T1000 (cell line): ENCODE measurements at regions not wholly inside any gene's neighbourhood (a gene's known extent, or its start where the extent isn't known, plus 50 kb on each side); places are given as distances from the start of the nearest gene placed in this dataset.

Experiments used
- DNase-seq: peaks from one replicate; lab custom pipeline; 2025; ENCODE audit warnings: mixed read lengths; lab: John Stamatoyannopoulos, UW

- DNase-seq = no peak
Observed at GRCh38 chr20:22226849-22227700, 357.3 kb downstream of the FOXA2 start.

GRCh38 chr20:22223236-22223635 is 361.1 kb downstream of the FOXA2 start:
- no peak for DNase-seq

GRCh38 chr20:22217712-22218352 is 366.5 kb downstream of the FOXA2 start:
- DNase-seq = no peak

DNA sequence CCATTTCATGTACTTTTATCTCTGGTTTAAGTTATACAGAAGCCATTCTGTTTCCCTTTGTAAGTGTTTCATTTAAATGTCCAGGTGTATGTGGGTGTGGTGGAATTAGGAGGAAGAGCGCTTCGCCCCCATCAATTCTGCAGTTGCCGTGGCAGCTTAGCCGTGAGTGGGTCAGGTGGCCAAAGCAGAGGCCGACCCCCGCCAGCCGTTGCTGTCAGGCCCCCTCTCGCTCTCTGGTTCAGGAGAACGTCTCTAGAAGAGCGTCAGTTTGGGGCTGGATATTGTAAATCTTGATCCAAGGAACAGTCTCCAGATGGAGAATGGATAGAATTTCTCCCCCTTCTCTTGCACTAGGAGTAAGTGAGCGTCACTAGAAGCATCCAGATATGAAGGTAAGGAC is 367.4 kb downstream of the FOXA2 start:
- DNase-seq = no peak

DNA sequence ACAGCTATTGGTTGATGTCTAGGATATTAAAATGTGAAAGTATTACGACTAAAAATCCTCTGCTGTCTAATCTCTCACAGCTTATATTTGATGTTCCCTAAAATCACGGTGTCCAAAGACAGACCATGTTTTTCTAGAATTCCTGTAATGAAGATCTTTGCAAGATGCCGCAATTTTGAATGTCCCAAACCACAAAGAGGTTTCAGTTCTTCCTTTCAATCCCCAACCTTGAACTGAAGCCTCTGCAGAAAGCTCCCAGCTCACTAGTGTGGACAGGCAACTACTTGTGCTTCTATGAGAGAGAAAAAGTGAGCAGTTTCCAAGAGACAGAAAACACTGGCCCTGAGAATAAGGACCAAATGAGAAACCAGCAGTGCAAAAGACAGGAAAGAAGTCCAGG is 370.1 kb downstream of the FOXA2 start:
- no peak for DNase-seq

GRCh38 chr20:22213271-22213670 is 371.1 kb downstream of the FOXA2 start:
- no peak for DNase-seq

DNA sequence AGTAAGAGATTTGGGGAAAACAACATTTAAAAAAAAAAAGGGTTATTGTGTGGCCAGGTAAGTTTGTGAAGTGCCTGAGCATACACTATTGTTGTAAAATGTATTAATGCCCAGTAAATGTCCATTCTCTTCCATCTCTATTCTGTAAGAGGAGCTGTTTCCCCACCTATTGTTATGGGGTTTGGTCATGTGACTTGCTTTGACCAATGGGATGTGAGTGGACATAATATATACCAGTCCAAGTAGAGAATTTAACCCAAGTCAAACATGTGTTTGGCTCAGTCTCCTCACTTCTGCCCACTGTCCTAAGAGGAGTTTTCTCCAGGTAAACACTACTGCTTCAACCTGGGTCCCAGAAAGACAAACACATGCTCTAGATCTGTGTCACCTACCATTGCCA is 377.1 kb downstream of the FOXA2 start:
- no peak for DNase-seq

DNA sequence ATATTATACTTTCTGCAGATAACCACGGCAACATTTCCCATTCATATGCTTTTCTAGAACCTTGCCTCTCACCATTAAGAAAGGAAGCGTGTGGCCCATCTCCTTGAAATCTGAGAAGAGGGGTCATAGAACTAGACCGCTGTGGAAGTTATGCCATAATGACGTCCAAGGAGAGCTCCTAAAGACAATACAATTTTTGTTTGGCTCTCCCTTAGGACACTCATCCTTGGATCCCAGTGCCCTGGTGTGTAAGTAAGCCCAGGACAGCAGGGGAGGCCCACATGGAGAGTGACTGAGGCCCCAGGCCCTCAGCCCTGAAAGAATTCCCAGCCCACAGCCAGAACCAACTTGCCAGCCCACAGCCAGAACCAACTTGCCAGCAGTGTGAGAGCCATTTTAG is 379.6 kb downstream of the FOXA2 start:
- no peak for DNase-seq

DNA sequence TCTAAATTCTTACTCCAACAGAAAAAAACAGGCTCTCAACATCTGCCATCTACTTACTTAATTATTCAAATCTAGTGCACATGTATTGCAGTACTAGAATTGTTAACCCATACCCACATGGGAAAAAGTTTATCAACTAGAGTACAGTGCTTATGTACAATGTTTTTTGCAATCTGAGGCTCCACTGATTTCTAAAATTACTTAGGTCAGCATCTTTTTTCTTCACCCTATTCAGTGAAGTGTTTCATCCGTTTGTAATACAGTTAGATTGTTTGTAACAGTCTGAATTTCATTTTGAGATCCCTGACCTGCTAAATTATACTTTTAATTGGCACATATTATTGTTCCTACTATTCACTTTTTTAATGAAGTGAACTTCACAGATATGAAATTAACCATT is 402.2 kb downstream of the FOXA2 start:
- no peak for DNase-seq

DNA sequence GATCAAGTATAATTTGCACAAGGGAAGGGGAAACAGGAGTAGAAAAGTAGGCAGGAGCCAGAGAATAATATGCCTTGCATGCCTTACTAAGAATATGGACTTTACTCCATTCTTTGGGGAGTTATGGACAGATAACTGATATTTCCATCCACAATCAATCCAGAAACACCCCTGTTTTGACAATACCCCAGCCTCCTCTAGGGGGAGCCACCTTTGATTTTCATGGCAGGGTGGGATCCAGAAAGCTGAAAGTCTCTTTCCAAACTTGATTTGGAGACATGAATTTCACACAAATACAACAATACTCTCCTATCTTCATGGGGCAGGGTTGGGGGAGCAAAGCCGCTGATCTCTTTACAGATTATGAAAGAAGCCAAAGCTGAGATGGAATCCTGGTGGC is 404.1 kb downstream of the FOXA2 start:
- no peak for DNase-seq

DNA sequence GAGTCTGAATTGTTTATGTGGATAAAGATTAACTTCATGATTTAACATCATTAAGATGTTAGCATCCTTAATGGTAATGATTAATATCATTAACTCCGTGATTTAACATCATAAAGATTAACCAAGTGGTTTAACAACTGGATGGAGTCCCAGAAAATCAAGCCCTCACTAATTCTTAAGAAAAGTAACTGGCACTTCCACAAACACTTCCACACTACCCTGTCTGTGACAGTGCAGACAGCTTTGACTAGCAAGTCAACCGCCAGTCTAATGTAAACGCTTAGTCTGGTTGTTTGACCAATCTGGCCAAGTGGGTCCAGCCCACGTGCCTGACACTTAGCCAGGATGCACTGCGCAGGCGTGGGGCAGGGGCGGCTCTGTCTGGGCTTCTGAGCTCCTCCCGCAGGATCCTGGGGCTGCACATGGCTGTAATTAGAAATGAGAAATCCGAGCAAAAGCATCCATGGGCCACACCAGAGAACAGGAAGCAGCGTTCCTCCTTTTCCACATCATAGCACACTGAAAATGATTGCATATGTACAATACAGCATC is 424.2 kb downstream of the FOXA2 start:
- no peak for DNase-seq

- DNase-seq = no peak
Observed at GRCh38 chr20:22159276-22159675, 425.1 kb downstream of the FOXA2 start.

GRCh38 chr20:22127587-22127986 is 422.1 kb downstream of the PAX1 start:
- DNase-seq = no peak

- DNase-seq = no peak
Observed at GRCh38 chr20:22106308-22106938, 401.0 kb downstream of the PAX1 start.

DNA sequence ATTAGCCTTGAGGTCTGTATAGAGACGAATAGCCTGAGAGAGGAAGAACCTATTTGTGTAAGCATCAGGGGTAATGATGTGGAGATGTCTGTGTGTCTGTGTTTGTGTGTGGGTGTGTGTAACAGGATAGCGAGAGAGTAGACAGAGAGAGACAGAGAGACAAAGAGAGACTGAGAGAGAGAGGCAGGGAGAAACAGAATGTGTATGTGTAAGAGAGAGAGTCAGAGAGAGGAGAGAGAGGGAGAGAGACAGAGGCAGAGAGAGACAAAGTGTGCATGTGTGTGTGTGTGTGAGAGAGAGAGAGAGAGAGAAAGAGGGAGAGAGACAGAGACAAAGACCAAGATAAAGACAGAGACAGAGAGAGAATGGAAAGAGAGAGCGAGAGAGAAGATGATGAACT is 396.1 kb downstream of the PAX1 start:
- no peak for DNase-seq

- DNase-seq = no peak
Observed at GRCh38 chr20:22100686-22101085, 395.2 kb downstream of the PAX1 start.

- DNase-seq = no peak
Observed at GRCh38 chr20:22099348-22099747, 393.9 kb downstream of the PAX1 start.

- DNase-seq = no peak
Observed at GRCh38 chr20:22098511-22098910, 393.0 kb downstream of the PAX1 start.

DNA sequence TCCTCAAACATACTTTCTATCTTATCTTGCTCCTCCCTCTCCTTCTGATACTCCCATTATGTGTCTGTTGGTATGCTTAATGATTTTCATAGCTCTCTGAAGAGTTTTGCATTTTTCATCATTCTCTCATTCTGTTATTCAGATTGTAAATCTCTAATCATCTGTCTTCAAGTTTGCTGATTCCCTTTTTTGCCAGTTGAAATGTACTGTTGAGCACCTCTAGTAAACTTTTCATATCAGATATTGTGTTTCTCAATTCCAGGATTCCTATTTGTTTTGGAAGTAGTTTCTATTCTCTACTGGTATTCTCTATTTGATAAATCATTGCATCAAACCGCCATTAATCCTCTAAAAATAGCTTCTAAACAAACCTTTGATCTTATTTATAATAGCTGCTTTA is 387.7 kb downstream of the PAX1 start:
- no peak for DNase-seq

DNA sequence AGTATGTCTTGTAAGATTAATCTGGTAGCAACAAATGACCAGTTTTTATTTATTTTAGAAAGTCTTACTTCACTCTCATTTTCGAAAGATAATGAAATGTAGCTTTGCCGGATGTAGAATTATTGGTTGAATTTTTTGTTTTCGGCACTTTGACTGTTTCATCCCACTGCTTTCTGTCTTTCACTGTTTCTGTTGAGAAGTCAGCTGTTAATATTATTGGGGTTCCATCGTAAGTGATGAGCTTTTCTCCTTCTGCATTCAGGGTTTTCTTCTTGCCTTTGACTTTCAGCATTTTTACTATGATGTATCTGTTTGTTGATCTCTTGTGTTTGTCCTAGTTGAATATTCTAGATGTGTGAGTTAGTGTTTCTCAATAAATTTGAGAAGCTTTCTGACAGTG is 383.4 kb downstream of the PAX1 start:
- DNase-seq = no peak

DNA sequence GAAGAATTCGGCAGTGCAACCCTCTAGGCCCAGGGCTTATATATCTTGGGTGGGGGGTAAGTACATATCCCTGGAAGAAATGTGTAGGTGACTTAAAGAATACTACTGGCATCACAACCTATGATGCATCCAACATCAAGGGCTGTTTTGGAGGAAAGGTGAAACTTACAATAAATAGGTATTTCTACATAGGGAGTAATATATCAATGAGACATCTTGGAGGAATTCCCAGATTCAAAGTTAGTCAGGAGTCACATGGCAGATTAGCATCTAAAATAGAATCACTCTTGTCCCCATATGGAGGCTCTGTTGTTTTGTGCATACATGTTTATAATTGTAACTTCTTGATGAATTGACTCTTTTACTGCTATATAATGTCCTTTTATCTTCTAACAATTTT is 375.5 kb downstream of the PAX1 start:
- DNase-seq = no peak

DNA sequence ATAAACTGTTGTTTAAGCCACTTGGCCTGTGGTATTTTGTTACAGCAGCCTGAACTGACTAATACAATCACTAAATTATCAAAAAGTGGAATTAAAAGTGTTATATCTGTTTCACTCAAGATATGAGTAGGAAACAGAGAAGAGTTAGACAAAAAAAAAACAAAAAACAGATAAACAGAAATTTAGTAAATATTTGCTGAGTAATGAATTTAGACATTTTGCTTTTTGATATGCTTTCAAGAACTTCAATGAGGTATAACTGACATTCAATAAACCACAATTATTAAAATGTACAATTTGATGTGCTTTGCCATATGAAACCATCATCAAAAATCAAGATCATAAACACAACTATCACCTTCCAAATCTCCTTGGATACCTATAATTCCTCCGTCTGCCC is 369.2 kb downstream of the PAX1 start:
- no peak for DNase-seq

GRCh38 chr20:22071841-22072240 is 366.4 kb downstream of the PAX1 start:
- no peak for DNase-seq
